Mammary epithelial cell (primary cell): ENCODE measurements at regions not wholly inside any gene's neighbourhood (a gene's known extent, or its start where the extent isn't known, plus 50 kb on each side); places are given as distances from the start of the nearest gene placed in this dataset.

Experiments used
- EZH2 ChIP-seq: IDR thresholded peaks from 2 replicates; pipeline ENCODE4 v1.6.1; 2012; ENCODE audit warnings: low read length, inconsistent platforms, borderline replicate concordance
- TF ChIP-seq, protein P1 (sequence below), 2 donors: IDR thresholded peaks in 1 of 2; conservative IDR thresholded peaks in 1 of 2; 2 replicates each; pipeline ENCODE4 v1.5.1; 2011 to 2012; ENCODE audit warnings: inconsistent platforms in 2 of 2, low read length in 2 of 2, mild to moderate bottlenecking in 2 of 2, control low read depth in 1 of 2, low read depth in 1 of 2; ENCODE audit not compliant: insufficient read depth in 1 of 2; ENCODE audit errors: extremely low read depth in 1 of 2

DNA sequence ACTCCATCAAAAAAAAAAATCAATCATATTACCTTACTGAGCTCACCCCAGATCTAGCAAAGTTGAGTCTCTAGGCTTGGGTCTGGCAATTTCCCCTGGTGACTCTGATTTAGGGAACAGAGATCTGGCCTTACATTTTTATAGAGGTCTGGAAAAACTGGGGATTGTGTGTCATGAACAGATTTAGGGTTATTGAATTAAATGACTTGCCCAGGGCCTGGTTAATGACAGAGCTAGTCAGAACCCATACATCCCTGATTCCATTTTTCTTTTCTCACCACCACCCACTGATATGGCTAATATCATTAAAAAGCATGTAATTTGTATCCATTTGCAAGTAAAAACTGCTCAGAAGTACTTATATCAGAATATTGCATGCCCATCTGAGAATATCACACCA, 163.4 kb upstream of the OGFRL1 start:
- TF ChIP-seq, protein P1, sequence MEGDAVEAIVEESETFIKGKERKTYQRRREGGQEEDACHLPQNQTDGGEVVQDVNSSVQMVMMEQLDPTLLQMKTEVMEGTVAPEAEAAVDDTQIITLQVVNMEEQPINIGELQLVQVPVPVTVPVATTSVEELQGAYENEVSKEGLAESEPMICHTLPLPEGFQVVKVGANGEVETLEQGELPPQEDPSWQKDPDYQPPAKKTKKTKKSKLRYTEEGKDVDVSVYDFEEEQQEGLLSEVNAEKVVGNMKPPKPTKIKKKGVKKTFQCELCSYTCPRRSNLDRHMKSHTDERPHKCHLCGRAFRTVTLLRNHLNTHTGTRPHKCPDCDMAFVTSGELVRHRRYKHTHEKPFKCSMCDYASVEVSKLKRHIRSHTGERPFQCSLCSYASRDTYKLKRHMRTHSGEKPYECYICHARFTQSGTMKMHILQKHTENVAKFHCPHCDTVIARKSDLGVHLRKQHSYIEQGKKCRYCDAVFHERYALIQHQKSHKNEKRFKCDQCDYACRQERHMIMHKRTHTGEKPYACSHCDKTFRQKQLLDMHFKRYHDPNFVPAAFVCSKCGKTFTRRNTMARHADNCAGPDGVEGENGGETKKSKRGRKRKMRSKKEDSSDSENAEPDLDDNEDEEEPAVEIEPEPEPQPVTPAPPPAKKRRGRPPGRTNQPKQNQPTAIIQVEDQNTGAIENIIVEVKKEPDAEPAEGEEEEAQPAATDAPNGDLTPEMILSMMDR (conservative IDR thresholded peaks at IDR 0.05 in 1 of 2, IDR thresholded peaks at IDR 0.05 in 1 of 2; ENCODE audit: extremely low read depth in 1 of 2, insufficient read depth in 1 of 2, low read depth in 1 of 2, low read length in 2 of 2), result no peak
- no peak for TF ChIP-seq EZH2
